CD4-positive, alpha-beta T cell treated with Interleukin-17A for 4 hours (primary cell): ENCODE measurements at regions not wholly inside any gene's neighbourhood (a gene's known extent, or its start where the extent isn't known, plus 50 kb on each side); places are given as distances from the start of the nearest gene placed in this dataset.
"Not testable (repeated sequence)": the region's sequence is repeated elsewhere in the genome, so short reads cannot be mapped to it uniquely, and the experiment has no call there.

Source experiments
- DNase-seq: peaks from one replicate; pipeline ENCODE4 v3.0.0-alpha.2; 2020; ENCODE audit warnings: mixed read lengths

GRCh38 chrX:3815896-3816664 is 102.6 kb upstream of the PRKX start:
- DNase-seq: peak; percentile 52

DNA sequence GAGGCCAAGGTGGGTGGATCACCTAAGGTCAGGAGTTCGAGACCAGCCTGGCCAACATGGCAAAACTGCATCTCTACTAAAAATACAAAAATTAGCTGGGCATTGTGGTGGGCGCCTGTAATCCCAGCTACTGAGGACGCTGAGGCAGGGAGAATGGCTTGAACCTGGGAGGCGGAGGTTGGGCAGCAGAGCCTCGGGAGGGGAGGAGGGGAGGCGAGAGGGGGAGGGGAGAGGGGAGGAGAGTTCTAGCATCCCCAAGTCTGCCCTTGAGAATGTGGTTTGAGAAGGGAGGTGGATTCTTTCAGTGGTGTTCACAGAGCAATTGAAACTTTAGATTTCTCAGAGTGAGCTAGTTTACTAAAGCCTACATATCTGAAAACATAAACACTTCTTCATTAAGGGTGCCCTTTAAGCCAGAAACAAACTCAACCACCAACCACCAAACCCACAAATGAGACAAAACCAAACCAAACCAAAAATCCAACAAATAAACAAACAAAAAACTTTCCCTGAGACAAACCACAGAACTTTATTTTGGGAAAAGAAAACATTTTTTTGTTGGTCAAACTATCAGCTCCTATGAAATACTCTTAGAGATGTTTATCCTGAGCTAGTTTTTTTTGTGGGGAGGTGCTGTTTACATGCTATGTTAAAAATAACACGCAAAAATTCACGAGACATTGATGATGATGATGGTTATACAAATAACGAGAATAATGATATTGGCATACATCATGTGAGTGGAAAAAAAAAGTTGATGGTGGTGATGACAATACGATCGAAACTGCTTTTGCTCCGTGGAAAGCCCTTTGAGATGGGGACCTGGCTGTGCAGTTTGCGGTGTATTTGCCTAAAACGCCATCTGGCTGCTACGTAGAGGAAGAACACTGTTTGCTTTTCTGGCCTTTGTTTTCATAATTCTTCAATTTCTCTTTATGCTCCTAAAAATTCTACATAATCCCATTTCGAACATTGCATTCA is 98.2 kb upstream of the PRKX start:
- DNase-seq: peak; percentile 66

- no peak for DNase-seq
Measured at GRCh38 chrX:3807906-3808305, 94.5 kb upstream of the PRKX start.

- no peak for DNase-seq
Measured at GRCh38 chrX:3806630-3807029, 93.2 kb upstream of the PRKX start.

DNA sequence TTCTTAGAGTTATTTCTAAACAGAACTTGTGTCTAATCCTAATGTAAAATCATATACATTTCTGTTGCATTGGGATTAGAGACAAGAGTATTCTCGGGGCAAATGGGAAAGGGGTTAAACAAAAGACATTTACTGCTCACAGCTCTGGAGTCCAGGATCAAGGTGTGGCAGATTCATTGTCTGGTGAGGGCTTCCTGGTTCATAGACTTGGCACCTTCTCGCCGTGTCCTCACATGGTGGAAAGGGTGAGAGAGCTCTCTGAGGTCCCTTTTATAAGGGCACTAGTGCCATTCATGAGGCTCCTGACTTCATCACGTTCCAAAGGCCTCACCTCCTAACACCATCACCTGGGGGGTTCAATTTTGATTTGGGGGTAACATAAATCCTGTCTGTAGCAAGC is 90.3 kb upstream of the PRKX start:
- DNase-seq: no peak

- DNase-seq: no peak
Measured at GRCh38 chrX:3803305-3803704, 89.9 kb upstream of the PRKX start.

DNA sequence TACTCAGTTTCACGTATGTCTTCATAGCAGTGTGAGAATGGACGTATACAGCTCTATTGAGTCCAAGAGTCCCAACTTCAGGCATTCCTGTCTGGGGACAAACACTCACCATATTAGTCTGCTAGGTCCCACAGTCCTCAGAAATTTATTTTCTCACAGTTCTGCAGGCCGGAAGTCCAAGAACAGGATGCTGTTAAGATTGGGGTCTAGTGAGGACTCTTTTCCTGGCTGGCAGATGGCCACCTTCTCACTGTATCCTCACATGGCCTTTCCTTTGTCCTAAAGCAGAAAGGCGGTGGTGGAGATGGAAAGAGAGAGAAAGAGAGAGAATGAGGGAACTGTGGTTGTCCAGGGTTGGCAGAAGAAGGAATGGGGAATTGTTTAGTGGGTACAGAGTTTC is 82.0 kb upstream of the PRKX start:
- DNase-seq: not testable (repeated sequence)

- DNase-seq: no peak
Measured at GRCh38 chrX:3791449-3791848, 78.0 kb upstream of the PRKX start.

GRCh38 chrX:3788494-3789233 is 75.2 kb upstream of the PRKX start:
- peak; percentile 12 for DNase-seq

DNA sequence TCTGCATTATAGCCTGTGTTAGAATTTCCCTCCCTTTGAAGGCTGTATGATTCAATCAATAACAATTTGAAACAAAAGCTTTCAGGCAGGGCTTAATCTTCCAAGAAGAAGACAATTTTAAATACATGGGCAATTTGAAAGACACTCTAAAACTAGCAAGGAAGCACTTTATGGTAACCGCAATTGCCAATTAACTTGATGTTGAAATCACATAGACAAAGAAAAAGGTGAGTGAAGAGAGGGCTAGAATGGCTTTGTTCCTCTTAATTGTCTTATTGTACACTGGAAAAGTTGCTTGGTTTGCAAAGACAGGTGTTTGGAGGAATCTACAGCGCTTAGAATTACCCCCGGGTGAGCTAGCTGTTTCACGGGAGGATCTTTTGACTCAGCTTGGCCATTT is 74.4 kb upstream of the PRKX start:
- no peak for DNase-seq

DNA sequence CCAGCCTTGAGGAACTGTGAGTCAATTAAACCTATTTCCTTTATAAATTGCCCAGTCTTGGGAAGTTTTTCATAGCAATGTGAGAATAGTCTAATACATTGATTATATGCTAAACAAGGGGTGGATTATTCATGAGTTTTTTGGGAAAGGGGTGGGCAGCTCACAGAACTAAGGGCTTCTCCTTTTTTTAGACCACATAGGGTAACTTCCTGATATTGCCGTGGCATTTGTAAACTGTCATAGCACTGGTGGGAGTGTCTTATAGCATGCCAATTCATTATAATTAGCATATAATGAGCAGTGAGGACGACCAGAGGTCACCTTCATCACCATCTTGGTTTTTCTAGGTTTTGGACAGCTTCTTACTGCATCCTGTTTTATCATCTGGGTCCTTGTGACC is 72.4 kb upstream of the PRKX start:
- not testable (repeated sequence) for DNase-seq

DNA sequence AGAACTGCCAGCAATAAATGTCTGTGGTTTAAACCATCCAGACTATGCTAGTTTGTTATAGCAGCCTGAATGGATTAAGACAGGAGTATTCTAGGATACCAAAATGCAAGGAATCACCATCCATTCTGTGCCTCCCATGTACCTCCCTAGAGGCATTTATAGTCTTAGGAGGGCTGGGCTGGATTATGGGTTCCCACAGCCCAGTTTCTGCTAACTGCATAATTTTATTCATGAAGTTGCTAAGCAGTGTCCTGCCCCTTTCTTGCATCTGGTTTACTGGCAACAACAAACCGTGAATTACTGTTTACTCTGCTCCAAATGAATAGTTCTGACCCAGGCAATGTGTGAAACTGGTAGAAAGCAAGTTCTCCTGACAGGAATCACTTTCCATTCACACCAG is 67.1 kb upstream of the PRKX start:
- DNase-seq: no peak

DNA sequence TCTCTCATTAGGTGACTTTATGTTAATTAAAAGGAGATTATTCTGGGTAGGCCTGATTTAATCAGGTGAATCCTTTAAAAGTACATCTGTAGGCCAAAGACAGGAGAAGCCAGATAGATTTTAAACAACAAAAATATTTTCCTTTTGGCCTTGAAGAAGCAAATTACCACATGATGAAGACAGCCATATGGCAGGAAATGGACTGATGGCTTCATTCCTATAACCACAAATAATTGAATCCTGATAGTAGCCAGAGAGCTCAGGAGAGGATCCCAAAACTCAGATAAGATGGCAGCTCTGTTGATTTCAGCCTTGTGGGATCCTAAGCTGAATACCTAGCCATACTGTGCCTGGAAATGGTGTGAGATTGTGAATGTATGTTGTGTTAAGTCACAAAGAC is 66.1 kb upstream of the PRKX start:
- no peak for DNase-seq

DNA sequence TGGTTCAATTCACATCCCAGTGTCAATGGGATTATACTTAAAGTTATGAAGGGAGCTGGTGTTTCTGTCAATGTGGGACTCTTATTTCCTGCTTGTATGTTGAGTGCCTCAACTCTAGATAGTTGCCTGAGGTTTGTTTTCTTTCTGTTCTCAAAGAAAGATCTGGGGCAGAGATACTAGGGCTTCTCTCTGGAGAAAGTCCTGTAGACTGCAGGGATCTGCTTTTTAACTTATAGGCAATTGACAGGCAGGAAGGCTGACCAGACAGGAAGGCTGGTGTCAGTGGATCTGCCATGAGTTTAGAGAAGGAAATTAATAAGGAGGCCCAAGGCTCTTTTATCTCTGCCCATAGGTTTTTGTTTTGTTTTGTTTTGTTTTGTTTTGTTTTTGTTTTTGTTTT is 64.0 kb upstream of the PRKX start:
- DNase-seq: no peak

- no peak for DNase-seq
Measured at GRCh38 chrX:3771766-3772165, 58.3 kb upstream of the PRKX start.

- no peak for DNase-seq
Measured at GRCh38 chrX:3768881-3769280, 55.4 kb upstream of the PRKX start.
